Tibial nerve (tissue), 4 donors: ENCODE measurements at regions not wholly inside any gene's neighbourhood (a gene's known extent, or its start where the extent isn't known, plus 50 kb on each side); places are given as distances from the start of the nearest gene placed in this dataset.

Experiments used
- CTCF ChIP-seq, 5 experiments: fragments of 200-600 bp in 3 of 5; fragments of 450-650 bp in 2 of 5; sonication (generic) in 3 of 5; IDR thresholded peaks; one replicate each; pipeline ENCODE4 v1.5.1; 2016 to 2019; ENCODE audit warnings: antibody characterized with exemption in 5 of 5, mild to moderate bottlenecking in 3 of 5, moderate library complexity in 2 of 5
- EP300 ChIP-seq, 2 donors: sonication (generic); formaldehyde crosslinking; IDR thresholded peaks; one replicate each; pipeline ENCODE4 v1.6.1; 2017; ENCODE audit warnings: antibody characterized with exemption in 2 of 2, mild to moderate bottlenecking in 1 of 2
- POLR2A ChIP-seq, 2 donors: fragments of 450-650 bp; IDR thresholded peaks; one replicate each; pipeline ENCODE4 v1.6.1; 2017; ENCODE audit warnings: antibody characterized with exemption in 2 of 2, mild to moderate bottlenecking in 2 of 2, moderate library complexity in 2 of 2

DNA sequence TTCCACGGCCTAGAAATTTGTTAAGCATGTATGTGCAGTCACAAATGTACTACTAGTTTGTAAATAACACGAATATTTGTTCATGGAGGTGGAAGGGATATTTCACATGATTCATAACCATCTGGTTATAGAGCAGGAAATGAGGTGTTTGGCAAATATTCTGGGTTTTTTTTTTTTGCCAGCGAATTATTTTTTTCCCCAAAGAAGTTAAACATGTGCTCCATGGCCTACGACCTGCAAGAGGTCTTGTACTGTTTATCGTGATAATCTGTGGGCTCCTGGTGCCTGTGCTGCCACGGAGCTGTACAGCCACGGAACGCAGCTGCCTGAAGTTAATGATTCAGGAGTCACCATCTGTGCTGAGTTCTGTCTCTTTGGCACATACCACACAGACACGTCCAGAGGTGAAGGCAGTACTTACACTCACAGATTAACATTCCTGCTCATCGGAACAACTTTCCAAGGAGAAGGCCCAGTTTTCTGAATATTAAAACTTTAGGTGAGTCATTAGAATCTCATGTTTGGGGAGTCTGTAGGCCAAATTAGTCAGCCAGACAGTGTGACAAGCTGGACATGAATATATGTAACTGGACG is 156.3 kb downstream of the TMX1 start:
- TF ChIP-seq CTCF (IDR thresholded peaks at IDR 0.05) (no peak), POLR2A (IDR thresholded peaks at IDR 0.05) (no peak), EP300 (IDR thresholded peaks at IDR 0.05) (peak in 1 of 2 donors; percentile 53)
